Bronchial epithelial cell (primary cell): ENCODE measurements at regions not wholly inside any gene's neighbourhood (a gene's known extent, or its start where the extent isn't known, plus 50 kb on each side); places are given as distances from the start of the nearest gene placed in this dataset.

Source experiments
- DNase-seq: peaks from one replicate; pipeline ENCODE4 v3.0.0-alpha.2; 2010; ENCODE audit warnings: low read depth
- FAIRE-seq: peaks from 2 replicates; lab custom pipeline; 2011; peaks lifted over from hg19 to GRCh38; lab: Jason Lieb, UNC
- H3K27me3 ChIP-seq: 2 replicates; pipeline ENCODE4 v1.5.1; 2011; ENCODE audit warnings: low read length; ENCODE audit not compliant: control insufficient read depth, insufficient read depth
- H3K36me3 ChIP-seq: 2 replicates; pipeline ENCODE4 v1.5.1; 2011; ENCODE audit warnings: low read length; ENCODE audit not compliant: control insufficient read depth, insufficient read depth
- H3K4me3 ChIP-seq: 2 replicates; pipeline ENCODE4 v1.5.1; 2011; ENCODE audit warnings: mild to moderate bottlenecking, low read depth, low read length, control low read depth
- TF ChIP-seq, protein P1 (sequence below): IDR thresholded peaks from 2 replicates; pipeline ENCODE4 v1.5.1; 2011; ENCODE audit warnings: mild to moderate bottlenecking, moderate library complexity, low read length, control low read depth, inconsistent platforms; ENCODE audit not compliant: insufficient read depth, severe bottlenecking

DNA sequence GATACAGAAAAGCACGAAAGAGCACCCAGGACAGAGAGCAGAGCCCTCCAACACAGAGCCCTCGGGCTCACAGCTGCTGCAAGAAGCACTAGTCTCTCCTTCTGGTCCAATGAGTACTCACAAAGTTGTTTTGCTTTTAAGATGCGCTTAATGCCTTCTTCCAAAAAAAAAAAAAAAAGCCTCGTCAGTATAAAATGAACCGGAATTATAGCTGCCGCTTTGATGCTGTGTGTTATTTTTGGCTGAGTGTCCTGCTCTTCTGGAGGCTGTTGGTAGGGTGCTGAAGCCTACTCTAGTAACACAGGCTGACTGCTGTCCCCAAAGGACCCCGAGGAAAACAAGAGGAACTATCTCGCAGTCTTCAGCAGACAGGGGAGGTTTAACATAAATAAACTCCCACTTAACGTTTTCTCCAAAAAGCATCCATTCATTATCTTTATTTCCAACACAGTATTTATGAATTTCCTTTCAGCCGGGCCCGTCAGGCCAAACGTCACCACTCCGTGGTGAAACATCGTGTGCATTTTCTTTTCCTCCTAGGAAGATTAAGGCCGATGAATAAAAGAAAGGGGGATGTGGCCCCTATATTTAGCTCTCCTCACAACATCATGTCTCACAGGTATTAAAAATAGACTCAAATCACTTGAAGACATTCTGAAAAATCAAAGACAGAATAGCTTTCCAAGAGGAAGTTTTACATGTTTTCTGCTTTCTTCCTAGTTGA lies 213.7 kb upstream of the PPARGC1A start:
- Histone ChIP-seq H3K4me3 (no peak overlapping the region), H3K36me3 (no peaks in the 10 kb centered on the region), H3K27me3 (no peaks in the 10 kb centered on the region)
- FAIRE-seq = no peak
- TF ChIP-seq, protein P1, sequence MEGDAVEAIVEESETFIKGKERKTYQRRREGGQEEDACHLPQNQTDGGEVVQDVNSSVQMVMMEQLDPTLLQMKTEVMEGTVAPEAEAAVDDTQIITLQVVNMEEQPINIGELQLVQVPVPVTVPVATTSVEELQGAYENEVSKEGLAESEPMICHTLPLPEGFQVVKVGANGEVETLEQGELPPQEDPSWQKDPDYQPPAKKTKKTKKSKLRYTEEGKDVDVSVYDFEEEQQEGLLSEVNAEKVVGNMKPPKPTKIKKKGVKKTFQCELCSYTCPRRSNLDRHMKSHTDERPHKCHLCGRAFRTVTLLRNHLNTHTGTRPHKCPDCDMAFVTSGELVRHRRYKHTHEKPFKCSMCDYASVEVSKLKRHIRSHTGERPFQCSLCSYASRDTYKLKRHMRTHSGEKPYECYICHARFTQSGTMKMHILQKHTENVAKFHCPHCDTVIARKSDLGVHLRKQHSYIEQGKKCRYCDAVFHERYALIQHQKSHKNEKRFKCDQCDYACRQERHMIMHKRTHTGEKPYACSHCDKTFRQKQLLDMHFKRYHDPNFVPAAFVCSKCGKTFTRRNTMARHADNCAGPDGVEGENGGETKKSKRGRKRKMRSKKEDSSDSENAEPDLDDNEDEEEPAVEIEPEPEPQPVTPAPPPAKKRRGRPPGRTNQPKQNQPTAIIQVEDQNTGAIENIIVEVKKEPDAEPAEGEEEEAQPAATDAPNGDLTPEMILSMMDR = no peak
- DNase-seq = no peak

DNA sequence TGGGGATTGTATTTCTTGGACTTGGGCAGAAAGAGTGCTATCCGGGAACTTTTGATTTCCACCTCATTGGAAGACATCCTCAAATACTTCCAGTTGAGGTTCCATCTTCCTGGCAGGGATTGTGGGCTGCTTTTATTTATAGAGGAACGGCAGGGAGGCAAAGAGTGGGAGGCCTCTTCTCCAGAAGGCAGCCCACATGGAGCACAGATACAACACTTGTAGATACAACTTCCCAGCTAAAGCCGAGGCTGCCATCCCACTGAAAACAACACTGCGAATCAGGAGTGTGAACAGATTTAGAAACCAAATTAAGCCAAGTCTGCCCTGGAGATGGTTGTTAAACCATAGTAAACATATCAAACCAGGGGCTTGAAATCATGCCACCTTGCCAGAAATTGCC lies 212.8 kb upstream of the PPARGC1A start:
- no peaks in the 10 kb centered on the region for H3K27me3 ChIP-seq
- H3K4me3 ChIP-seq = no peak overlapping the region
- TF ChIP-seq, protein P1 = no peak
- FAIRE-seq (no peak), DNase-seq (no peak)
- H3K36me3 ChIP-seq = no peaks in the 10 kb centered on the region

DNA sequence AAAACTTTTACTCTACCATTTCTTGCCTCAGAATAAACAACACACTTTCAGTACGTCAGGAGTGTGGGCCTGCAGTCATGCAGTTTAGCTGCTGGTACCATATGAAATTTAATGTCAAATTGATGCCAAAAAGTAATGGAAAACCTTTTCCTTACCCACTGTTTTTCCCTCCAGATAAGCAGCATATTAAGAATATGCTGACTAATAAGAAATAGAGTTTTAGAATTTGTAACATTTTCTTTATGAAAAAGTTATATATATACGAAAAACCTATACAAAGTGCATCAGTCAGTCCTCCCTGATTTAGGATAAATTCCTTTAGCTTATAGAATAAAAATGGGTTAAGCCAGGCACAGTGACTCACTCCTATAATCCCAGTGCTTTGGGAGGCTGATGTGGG lies 206.8 kb upstream of the PPARGC1A start:
- Histone ChIP-seq H3K4me3 (no peak overlapping the region), H3K36me3 (no peaks in the 10 kb centered on the region), H3K27me3 (no peaks in the 10 kb centered on the region)
- no peak for DNase-seq
- FAIRE-seq = no peak
- TF ChIP-seq, protein P1 = no peak

DNA sequence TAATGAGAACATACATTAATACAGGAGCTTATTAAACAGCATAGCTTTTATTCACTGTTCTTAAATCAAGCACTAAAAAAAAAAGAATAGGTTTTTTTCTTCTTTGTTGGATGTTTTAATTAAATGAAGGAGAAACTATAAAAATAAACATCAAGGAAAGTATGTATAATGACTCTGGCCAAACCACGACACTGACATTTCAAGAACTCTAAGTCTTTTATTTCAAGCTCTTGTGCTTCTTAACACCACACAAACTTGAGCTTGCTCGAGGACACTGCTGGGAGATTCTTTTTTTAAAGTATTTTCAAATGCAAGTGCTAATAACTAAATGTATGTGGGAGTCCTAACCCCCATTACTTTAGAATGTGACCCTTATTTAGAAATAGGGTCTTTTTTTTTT lies 204.9 kb upstream of the PPARGC1A start:
- Histone ChIP-seq H3K36me3 (no peaks in the 10 kb centered on the region), H3K27me3 (no peaks in the 10 kb centered on the region), H3K4me3 (no peak overlapping the region)
- TF ChIP-seq, protein P1 = no peak
- DNase-seq (no peak), FAIRE-seq (no peak)

DNA sequence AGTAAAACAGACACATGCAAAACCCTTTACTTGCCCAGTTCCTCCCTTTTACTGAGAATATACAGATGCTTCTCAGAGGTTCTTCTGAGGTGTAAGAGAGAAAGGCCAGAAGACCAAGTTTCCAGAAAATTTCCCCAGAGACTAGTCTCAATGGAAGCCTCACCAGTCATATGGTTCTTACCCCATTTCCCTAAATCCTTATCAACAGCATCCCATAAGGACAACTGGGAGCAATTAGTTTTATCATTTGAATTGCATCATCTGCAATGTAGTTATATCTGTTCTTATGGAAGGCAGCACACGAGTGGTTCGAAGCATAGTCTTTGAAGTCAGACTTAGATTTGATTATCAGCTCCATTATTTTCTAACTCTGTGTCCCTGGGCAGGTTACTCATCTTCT lies 203.6 kb upstream of the PPARGC1A start:
- Histone ChIP-seq H3K4me3 (no peak overlapping the region), H3K36me3 (no peaks in the 10 kb centered on the region), H3K27me3 (no peaks in the 10 kb centered on the region)
- FAIRE-seq (no peak), DNase-seq (no peak)
- TF ChIP-seq, protein P1 = no peak
